NCI-H82 (cell line): ENCODE measurements at regions not wholly inside any gene's neighbourhood (a gene's known extent, or its start where the extent isn't known, plus 50 kb on each side); places are given as distances from the start of the nearest gene placed in this dataset.

Experiments used
- DNase-seq: peaks from one replicate; lab custom pipeline; 2025; lab: John Stamatoyannopoulos, UW

DNA sequence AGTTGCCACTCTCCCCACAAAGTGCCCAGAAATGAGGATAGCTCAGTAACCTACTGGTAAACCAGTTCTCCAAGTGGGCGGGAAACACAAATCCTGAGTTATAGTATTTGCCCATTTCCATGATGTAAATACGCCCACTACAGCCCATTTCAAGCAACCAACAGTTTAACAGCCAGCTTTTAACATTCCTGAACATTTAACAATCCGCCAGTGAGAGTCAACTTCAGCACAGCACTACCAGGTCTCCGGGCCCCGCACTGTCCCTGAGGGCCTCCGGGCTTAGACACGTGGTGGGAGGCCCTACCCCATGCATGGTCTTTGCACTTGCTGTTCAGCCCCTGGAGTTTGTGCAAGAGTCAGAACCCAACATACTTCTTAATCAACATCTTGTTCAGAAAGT is 132.0 kb upstream of the CTTNBP2NL start:
- no peak for DNase-seq

DNA sequence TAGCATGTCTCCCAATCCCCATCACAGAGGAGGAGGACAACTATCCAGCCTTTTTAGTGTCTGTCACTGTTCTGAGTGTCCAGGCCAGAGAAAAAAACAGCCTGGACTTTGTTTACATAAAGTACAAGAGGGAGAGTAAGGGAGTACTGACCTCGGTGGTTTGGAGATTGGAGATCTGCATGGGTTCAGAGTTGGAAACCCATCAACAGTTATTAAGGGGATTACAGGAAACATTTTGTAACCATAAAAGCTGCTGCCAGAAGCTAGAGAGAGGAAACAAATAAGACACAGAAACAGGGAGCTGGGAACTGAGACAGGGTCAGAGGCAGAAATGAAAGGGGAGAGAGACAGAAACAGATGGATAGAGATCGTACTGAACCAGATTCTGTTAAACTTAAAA is 131.5 kb upstream of the CTTNBP2NL start:
- no peak for DNase-seq

DNA sequence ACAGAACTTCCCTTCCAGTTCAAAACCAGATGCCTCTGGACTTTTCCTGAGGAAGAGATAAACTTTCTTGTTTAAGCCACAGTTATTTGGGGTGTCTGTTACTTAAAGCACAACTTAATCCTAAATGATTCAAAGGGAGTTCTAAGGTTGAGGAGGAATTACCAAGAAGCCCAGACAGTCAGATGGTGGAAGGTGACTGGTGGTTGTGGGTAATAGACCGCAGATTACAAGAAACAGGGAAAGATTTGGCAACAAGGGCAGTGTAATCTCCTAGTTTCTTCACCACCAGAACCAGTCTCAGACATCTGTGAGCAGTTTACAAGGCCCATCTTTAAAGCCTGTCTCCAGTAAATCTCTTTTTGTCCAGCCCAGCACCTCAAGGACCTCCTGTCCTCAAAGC is 130.1 kb upstream of the CTTNBP2NL start:
- DNase-seq: no peak

DNA sequence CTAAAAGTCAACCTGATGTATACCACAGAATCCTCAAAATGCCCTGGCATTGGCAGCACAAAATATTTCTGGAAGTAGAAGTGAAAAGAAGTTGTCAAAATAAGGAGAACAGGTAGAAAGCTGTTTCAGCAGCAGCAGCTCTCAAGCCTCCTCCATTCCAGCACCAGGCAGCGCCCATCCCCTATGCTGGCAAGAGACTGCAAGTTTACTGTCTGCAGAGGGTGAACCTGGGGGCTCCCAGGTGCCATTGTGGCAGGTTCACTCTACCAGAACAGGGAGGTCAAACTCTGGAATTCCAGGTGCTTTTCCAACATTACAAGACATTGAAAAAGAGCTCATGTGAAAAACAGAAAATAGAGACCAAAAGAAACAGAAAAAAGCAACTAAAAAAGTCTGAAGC is 128.8 kb upstream of the CTTNBP2NL start:
- no peak for DNase-seq

DNA sequence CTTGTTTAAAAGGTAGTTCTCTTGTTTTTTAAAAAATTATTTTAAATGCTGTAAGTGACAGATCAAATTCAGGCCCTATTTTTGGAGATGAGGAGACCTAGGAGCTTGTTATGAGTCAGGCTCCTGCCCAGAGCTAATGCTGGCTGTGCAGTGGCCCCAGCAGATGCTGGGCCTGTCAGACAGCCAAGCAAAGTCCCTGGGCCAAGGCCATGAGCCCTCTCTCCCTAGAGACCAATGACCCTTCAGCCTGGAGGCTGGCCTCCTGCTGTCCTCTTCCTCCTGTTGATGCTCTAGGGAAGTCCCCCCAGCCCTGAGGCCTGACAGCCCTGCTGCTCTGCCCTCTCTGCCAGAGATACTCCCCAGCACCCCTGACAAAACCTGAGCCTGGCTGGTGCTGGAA is 128.1 kb upstream of the CTTNBP2NL start:
- DNase-seq: no peak

DNA sequence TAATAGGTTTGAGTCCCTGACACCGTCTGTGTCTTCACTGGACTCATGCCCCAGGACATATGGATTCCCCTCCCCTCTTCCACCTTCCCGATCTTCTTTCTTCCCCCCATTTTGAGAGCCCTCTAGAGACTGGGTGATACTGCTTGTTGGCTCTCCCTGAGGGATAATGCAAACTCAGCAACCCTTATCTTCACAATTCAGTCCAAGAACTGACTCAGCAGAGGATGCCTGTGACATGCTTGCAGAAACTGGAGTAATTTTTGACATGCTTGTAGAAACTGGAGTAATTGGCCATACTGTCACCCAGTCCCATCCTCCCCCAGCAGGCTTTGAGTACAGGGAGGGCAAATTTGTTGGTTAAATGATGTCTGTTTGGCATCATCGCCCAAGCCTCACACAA is 127.6 kb upstream of the CTTNBP2NL start:
- DNase-seq: no peak

DNA sequence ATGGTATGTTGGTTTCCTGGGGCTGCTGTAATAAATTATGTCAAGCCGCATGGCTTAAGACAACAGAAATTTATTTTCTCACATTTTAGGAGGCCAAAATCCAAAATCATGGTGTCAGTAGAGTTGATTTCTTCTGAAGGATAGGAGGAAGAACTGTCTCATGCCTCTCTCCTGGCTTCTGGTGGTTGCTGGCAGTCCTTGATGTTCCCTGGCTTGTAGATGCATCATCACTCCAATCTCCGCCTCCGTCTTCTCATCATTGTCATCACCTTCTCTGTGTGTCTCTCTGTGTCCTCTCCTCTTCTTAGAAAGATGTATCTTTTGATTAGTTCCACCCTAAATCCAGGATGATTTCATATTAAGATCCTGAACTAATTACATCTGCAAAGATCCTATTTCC is 124.7 kb upstream of the CTTNBP2NL start:
- no peak for DNase-seq

DNA sequence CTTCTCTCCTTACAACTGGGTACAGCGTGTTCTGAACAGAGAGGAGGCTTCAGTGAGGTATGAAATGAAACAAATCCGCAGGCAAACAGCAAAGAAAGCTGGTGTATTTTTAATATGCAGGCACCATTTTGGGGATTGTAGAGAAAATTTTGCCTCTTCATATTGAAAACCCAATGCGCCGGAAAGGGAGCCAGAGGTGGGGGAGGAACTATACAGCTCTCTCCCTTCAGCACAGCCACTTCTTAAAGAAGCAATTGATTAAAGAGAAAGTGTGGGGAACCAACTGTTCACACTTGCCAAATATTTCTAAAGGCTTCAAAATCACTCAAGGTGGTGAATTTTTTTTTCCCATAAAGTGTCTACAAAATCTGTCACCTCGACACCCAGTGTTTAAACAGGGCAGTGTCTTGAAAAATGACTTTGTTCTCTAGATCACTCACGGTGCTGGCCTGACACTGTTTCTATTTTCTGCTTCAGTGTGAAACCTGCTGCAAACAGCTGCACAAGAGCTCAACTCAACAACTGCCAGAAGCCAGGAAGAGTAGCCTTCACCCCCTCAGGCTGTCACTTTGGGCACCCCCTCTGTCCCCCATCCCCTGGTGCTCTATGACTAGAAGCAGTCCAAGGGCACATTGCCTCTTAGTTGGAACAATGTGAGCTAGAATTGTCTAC is 123.8 kb upstream of the CTTNBP2NL start:
- DNase-seq: no peak

DNA sequence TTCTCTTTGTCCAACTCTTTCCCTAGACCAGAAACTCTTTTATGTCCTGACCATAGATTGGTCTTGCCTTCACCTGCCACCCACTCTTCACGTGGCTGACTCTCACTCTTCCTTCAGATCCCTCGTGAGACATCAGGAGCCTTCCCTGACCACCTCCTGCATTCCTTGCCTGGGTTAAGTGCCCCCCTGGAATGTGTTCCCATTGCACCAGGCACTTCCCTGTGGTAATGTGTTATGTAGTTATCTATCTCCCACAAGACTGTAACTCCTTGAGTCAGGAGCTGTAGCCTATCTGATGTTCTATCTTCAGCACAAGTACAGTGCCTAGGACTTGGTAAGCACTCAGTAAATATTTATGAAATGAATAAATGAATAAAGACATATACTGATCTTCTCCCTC is 111.2 kb upstream of the CTTNBP2NL start:
- DNase-seq: no peak

DNA sequence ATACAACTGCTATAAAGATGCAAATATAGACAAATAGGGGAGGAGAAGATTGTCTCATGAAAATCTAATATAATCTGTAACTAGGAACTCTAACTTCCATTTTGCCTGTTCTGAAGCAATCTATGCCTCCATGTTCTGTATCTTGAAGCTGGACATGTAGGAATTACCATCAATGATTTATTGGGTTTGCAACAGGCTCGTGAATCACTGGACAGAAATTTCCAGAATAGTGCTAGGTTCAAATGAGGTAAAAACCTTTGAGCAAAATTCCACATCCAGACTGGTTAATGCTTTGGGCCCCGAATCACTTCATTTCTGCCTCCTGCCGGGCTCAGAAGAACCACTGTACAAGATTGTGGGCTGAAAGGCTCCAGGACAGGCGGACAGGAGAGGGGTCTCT is 110.7 kb upstream of the CTTNBP2NL start:
- no peak for DNase-seq

DNA sequence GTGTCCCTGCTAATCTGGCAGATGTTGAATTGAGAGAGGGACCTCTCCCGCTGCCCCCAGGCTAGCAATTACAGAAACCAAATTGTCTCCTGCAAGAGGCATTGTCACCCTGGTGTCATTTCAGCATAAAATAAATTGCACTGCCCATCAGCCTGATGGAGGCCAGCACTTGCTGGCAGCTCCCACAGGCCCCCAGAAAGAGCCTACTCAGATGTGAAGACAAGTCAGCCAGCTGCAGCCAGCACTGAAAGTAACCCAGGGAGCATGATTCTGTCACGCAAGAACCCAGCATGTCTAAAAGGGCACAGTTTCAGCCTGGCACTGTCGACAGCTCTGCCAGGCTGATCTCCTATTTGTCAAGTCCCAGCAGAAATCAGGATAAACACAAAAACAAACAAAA is 110.3 kb upstream of the CTTNBP2NL start:
- no peak for DNase-seq

DNA sequence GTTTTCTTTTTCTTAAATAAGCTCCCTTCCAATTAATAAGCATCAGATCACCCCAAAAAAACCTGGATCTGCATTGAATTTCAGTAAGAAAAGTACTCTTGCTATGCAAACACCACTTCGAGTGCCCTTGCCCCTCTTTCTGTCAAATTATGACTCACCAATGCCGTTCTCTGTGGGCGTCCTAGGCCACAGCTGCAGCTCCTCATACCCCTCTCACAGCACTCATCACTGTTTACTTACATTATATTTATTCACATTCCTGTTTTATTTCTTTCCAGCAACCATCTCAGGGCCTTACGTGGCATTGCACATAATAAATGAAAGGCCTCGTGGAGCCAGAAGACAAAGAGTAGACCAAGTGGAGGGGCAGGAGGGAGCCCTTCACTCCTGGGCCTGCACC is 99.1 kb upstream of the CTTNBP2NL start:
- no peak for DNase-seq

DNA sequence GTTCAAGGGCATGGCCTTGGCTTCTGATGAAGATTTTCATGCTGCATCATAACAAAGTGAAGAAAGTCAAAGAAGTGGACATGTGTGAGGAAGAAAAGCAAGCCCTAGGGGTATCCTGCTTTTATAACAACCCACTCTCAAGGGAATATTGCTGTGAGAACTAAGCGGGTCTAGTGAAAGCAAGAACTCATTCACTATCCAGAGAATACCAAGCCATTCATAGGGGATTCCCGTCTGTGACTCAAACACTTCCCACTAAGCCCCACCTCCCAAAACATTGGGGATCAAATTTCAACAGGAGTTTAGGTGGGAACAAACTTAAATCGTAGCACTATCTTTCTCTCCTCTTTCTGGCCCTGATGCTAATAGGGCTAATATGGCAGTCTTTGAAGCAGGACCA is 98.5 kb upstream of the CTTNBP2NL start:
- DNase-seq: no peak

DNA sequence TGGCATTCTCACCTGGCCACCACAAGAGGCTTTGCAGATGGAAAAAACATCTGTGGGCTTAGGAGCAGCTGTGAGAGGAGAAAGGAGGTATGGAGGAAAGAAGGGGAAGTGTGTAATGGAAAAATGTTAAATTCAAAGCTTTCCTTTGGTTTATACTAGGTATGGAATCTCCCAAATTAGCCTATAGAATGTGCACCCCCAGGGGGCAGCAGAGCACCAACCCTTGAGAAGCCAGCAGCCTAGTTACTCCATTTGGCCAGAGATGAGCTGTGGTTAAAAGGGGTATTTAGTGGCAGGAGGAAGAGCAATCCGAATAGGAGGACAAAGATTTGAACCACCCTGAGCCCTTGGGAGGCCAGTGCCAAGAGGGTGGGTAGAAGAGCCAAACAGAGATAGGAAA is 97.5 kb upstream of the CTTNBP2NL start:
- DNase-seq: peak; percentile 79

DNA sequence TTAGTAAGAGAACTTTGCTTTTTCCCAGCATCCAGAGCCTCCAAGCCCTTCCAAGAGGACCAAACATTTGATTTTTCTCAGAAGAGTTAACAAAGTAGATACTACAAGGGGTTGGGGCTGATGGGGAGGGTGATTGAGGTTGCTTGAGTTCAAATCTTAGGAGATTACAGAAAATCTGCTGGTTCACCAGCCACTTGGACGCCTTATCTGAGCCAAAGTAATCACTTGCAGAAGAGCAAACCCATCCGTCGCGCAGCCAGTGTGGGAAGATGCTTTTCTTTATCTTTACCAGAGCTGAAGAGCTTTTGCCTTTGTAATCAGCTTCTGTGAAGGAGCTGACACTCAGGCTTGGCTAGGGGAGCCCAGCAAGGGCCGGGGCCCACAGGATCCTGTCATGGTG is 91.9 kb upstream of the CTTNBP2NL start:
- peak; percentile 13 for DNase-seq

DNA sequence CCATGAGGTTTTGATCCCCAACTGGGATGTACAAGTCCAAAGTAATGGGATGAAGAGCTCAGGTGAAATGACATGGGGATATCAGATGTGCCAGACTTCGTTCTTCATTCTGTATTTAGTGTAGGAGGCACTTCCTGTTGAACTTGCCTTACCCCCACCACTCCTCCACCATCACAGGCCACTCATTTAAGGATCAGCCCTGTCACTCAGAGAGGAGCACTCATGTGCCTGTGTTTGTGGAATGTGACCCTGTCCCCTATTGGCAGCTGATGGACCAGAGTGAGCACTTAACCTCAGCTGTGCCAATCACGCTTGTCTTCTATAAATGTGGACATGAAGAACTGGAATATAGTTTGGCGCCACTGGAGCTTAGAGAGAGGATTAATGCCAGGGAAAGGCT is 91.4 kb upstream of the CTTNBP2NL start:
- DNase-seq: peak; percentile 13

DNA sequence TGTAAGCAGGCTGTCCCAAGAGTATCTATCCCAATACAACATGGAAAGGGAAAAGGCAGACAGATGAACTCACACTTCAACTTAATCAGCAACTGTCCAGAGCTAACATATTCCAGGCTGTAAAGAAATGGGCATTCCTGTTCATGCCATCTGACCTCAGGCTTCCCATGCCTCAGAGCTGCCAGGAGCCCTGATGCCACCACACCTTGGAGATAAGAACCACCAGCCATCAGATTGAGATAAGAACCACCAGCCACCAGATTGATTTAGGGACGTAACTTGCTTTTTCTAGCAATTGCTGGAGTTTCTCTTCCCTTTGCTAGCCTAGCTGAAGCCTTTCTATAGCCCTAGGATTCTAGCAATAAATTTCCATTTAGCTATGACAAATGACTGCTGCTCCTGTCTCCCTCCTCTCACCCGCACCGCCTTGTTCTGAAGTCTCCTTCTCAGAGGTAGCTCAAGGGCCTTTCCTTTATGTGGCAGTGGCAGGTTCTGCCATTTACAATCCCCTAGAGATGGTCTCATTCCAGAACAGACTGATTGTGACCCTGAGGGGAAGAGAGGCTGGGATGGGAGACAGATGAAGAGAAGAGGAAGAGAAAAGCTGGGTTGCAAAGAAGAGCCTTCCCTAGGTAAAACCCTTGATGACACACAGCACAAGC is 88.0 kb upstream of the CTTNBP2NL start:
- DNase-seq: no peak

DNA sequence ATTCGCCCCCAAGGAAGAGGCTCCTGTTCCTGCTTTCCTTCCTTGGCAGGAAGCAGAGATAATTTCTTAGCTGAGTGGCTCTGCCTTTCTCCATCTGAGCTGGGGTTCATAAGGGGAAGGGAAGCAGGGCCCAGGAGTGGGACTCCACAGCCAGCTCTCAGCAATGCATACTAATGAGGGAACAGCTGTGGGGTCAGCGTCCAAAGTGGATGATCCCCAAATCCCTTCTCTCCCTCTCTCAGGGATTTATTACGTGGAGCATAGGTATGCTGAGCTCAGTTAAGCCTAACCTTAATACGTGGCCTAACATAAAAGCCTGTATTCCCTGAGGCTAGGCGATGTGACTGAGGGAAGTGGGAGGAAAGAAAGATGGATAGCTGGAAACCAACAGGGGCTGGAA is 87.3 kb upstream of the CTTNBP2NL start:
- DNase-seq: peak; percentile 93

DNA sequence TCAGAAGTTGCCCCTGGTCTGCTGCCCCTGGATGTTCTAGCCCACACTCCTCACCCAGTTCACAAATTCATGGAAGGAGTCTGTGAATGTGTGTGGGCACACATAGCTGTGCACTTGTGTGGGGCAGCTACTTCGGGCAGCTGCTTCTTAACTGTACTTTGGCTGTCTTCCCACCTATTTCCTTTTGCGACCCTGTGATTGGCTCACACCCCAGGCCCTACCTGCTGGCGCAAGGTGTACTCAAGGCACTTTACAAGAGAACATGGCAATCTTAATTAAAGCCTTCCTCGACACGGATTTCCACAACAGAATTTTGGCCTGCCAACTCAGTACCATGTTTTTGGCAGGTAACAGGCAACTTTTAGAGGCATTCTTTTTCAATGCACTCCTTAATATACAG is 86.5 kb upstream of the CTTNBP2NL start:
- no peak for DNase-seq

DNA sequence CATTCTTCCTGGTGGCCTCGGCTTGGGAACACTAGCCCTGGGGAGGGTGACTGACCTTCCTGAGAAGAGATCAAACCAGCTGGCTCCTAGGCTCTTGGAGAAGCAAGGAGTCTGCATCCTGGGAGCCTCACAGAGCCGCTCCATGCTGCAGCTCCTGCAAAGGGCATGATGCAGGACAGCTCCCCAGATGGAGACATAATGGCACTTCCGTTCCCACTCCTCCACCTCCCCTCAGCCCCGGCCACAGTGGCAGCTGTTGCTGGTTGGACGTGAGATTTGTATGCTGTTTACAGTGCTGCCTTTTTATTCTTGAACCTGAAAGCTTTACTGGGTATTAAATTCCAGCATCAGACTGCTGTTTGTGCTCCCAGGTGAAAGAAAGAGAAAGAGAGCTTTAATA is 83.7 kb upstream of the CTTNBP2NL start:
- peak; percentile 57 for DNase-seq

DNA sequence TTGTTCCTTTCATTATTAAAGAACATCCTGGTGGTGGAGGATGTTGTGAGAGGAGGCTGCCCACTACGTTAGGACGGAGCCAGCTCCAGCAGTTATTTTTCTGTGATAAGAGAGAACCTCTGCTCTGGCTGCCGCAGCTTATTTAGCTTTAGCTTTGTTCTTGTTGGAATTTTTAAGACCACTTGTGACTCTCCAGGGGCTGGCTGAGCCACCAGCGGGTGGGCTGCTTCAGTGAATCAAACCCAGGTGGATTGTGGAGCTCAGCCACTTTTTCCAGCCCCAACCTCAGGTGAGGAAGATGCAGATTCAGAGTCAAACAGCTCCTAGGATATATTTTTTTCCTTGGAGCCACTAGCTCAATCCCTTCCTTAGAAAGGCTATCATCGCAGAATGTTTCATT is 83.1 kb upstream of the CTTNBP2NL start:
- no peak for DNase-seq

DNA sequence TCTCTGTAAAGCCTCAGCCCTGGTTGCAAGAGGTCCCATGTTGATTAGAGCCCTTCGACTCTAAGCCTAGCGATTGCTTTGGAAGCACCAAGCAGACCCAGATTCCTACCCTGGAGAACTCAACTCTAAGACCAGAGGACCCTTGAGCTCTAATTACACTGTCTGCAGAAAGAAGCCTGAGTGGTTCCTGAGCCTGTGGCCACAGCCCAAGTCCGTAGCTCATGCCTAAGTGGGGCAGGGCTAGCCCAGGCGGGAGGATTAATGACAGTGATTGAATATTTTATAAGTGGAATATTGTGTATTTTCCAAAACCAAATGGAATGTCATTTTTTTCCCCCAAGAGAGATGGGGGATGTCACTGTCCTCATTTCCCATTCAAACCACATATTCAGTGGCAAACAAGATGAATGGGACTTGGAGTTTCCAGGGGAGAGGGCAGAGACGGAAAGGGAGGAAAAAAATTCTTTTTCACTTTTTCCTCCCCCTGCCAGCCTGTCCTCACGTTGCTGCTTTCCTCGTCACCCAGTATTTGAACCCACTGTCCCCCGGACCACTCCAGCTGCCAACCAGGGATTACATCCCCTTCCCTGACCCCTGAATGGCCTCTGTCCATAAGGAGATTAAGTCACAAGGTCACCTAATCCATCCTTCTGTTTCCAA is 79.6 kb upstream of the CTTNBP2NL start:
- peak; percentile 65 for DNase-seq

DNA sequence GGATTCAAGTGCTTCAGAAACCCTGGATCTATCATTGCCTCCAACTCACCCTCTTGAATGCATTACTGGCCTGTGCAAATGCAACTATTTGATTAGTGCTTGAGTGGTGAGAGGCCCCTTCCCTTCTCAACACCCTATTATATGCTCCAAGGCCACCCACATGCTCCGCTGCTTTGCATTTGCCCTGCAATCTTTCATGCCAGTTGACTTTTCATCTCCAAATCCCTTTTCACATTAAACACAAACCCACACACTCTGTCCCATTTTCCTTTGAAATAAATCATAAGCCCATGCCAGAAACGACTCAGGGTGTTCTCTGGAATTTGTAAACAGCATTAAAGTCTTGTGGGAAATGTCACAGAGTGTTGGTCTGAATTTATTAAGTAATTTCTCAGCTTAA is 78.9 kb upstream of the CTTNBP2NL start:
- peak; percentile 34 for DNase-seq

DNA sequence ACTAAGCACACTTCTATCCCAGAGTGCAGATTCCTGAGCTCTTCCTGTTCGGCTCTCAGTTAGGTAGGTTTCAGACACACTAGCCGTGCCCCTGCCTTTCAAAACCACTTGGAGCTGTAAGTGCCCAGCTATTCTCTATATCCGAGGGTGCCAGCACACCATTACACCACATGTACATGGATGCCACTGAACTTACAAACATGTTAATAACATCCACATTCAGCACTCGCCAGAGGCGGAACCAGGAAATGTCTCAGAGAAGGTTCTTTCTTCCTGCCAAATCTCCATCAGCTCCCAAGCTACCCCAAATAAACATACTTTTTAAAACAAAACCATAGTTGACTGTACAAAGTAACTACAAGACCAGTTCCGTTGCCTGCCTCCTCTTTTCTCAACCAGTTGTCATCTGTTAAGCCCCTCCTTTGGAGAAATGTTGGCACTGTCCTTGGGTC is 78.4 kb upstream of the CTTNBP2NL start:
- no peak for DNase-seq
